ENCODE measurements at regions not wholly inside any gene's neighbourhood (a gene's known extent, or its start where the extent isn't known, plus 50 kb on each side); places are given as distances from the start of the nearest gene placed in this dataset.

- TF ChIP-seq ZNF274 (IDR thresholded peaks at IDR 0.05; ENCODE audit: low read depth, low read length), result no peak
- TF ChIP-seq YY1 (IDR thresholded peaks at IDR 0.05; ENCODE audit: insufficient read depth, insufficient read length), result no peak
- TF ChIP-seq SUZ12 (IDR thresholded peaks at IDR 0.05; ENCODE audit: extremely low read depth, insufficient read depth, insufficient read length), result no peak
These were observed 709.3 kb upstream of the STXBP6 start for GRCh38 chr14:25759256-25759655.
